Panc1 (cell line): ENCODE measurements at regions not wholly inside any gene's neighbourhood (a gene's known extent, or its start where the extent isn't known, plus 50 kb on each side); places are given as distances from the start of the nearest gene placed in this dataset.

Source experiments
- ATAC-seq: fragments of 200-7000 bp; cut with Tn5 transposase; 2 replicates; pipeline ENCODE4 v1.9.1; 2020; ENCODE audit warnings: mild to moderate bottlenecking, moderate library complexity
- BruUV-seq: library from RNA; stranded (reverse); fragments of 400-500 nt; replicated peaks from 2 replicates; lab custom pipeline; 2021; lab: Mats Ljungman, UMichigan
- CTCF ChIA-PET: fragments of 300-600 bp; sonication (Branson Sonifier 250); formaldehyde crosslinking; loops from one replicate; lab custom pipeline; 2022; ENCODE audit warnings: antibody characterized with exemption; lab: Charles Lee
- POLR2A ChIA-PET: fragments of 300-600 bp; sonication (Branson Sonifier 250); formaldehyde crosslinking; loops from one replicate; lab custom pipeline; 2022; ENCODE audit warnings: antibody characterized with exemption; lab: Charles Lee
- DNase-seq: peaks from one replicate; pipeline ENCODE4 v3.0.0-alpha.2; 2010; ENCODE audit warnings: low read depth, low spot score
- H3K27ac ChIP-seq: 2 replicates; pipeline ENCODE4 v1.5.1; 2011; ENCODE audit warnings: mild to moderate bottlenecking, low read length, inconsistent platforms
- H3K27me3 ChIP-seq: fragments of 200-500 bp; sonication (Bioruptor generic); 2 replicates; pipeline ENCODE4 v1.6.0; 2014; ENCODE audit warnings: low read length, inconsistent platforms; ENCODE audit not compliant: control insufficient read depth, insufficient read depth
- H3K36me3 ChIP-seq: fragments of 200-500 bp; sonication (Bioruptor generic); 2 replicates; pipeline ENCODE4 v1.5.1; 2014; ENCODE audit warnings: inconsistent platforms, mild to moderate bottlenecking, low read length, moderate library complexity; ENCODE audit not compliant: control insufficient read depth, insufficient read depth
- H3K4me1 ChIP-seq: 2 replicates; pipeline ENCODE4 v1.5.1; 2011; ENCODE audit warnings: inconsistent platforms, mild to moderate bottlenecking, low read length, moderate library complexity; ENCODE audit not compliant: control insufficient read depth, insufficient read depth
- H3K4me3 ChIP-seq, 2 experiments: 2 replicates each; pipeline ENCODE4 v1.5.1; 2011 to 2012; ENCODE audit warnings: low read depth in 2 of 2, low read length in 2 of 2, mild to moderate bottlenecking in 2 of 2, inconsistent platforms in 1 of 2, moderate library complexity in 1 of 2
- H3K9me3 ChIP-seq: fragments of 200-500 bp; sonication (Bioruptor generic); 2 replicates; pipeline ENCODE4 v1.5.1; 2014; ENCODE audit warnings: low read depth, mild to moderate bottlenecking, inconsistent platforms, low read length, moderate library complexity; ENCODE audit not compliant: control insufficient read depth, insufficient read depth
- POLR2AphosphoS5 ChIP-seq: IDR thresholded peaks from 2 replicates; pipeline ENCODE4 v1.6.1; 2012; ENCODE audit warnings: mild to moderate bottlenecking, low read depth, low read length, moderate library complexity
- SIN3A ChIP-seq: IDR thresholded peaks from 2 replicates; pipeline ENCODE4 v1.6.1; 2012; ENCODE audit warnings: low read depth, mild to moderate bottlenecking, low read length, moderate library complexity, borderline replicate concordance; ENCODE audit not compliant: insufficient read depth
- TCF7L2 ChIP-seq: IDR thresholded peaks from 2 replicates; pipeline ENCODE4 v1.6.1; 2011; ENCODE audit warnings: mild to moderate bottlenecking, low read depth, low read length, inconsistent platforms
- in situ Hi-C: cut with HindIII; loops from 2 replicates; pipeline ENCODE4 v1.10.0; 2016; ENCODE audit warnings: low sequenced_read_pairs, low pct_unique_long_range_greater_than_20kb
- intact Hi-C: fragments of 100-400 bp; cut with micrococcal nuclease; formaldehyde crosslinking; loops from one replicate; pipeline ENCODE4 v1.10.0; 2022; ENCODE audit not compliant: unreplicated experiment
- TF ChIP-seq, protein P1 (sequence below): fragments of 450-650 bp; IDR thresholded peaks from 2 replicates; pipeline ENCODE4 v1.5.1; 2017; ENCODE audit warnings: mild to moderate bottlenecking
- TF ChIP-seq, protein P2 (sequence below), 2 experiments: IDR thresholded peaks; 2 replicates each; pipeline ENCODE4 v1.6.1; 2011 to 2012; ENCODE audit warnings: low read depth in 2 of 2, control low read depth in 1 of 2, low read length in 1 of 2, mild to moderate bottlenecking in 1 of 2, moderate library complexity in 1 of 2; ENCODE audit not compliant: insufficient read depth in 1 of 2

DNA sequence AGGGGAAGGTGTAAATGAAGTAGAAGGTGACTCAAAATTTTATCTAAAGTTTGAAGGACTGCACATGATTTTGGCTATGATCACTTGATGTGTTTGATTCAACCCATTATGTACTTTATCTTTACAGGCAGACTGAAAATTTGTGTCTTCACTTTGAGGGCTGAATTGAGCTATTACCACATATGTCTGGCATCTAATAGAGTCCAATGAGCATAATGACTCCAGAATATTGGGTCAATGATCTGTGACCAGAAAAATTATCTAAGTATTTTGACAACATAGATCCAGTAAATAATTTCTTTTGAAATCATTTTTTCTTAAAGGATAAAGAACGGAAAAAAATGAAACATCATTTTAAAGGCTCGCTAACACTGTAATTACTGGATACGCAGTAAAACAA lies 2810.0 kb downstream of the PCDH9 start:
- Histone ChIP-seq H3K36me3 (no peaks in the 10 kb centered on the region), H3K27ac (no peak overlapping the region), H3K9me3 (no peaks in the 10 kb centered on the region), H3K27me3 (no peaks in the 10 kb centered on the region), H3K4me3 (no peak overlapping the region), H3K4me1 (no peaks in the 10 kb centered on the region; the same call in 1 of the 2 replicates)
- ATAC-seq (no peak), DNase-seq (no peak)
- ChIA-PET POLR2A (no interaction called here), CTCF (no interaction called here)
- no peak for TF ChIP-seq TCF7L2
- TF ChIP-seq, protein P1, sequence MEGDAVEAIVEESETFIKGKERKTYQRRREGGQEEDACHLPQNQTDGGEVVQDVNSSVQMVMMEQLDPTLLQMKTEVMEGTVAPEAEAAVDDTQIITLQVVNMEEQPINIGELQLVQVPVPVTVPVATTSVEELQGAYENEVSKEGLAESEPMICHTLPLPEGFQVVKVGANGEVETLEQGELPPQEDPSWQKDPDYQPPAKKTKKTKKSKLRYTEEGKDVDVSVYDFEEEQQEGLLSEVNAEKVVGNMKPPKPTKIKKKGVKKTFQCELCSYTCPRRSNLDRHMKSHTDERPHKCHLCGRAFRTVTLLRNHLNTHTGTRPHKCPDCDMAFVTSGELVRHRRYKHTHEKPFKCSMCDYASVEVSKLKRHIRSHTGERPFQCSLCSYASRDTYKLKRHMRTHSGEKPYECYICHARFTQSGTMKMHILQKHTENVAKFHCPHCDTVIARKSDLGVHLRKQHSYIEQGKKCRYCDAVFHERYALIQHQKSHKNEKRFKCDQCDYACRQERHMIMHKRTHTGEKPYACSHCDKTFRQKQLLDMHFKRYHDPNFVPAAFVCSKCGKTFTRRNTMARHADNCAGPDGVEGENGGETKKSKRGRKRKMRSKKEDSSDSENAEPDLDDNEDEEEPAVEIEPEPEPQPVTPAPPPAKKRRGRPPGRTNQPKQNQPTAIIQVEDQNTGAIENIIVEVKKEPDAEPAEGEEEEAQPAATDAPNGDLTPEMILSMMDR = no peak
- TF ChIP-seq SIN3A = no peak
- no peak for TF ChIP-seq POLR2AphosphoS5
- TF ChIP-seq, protein P2, sequence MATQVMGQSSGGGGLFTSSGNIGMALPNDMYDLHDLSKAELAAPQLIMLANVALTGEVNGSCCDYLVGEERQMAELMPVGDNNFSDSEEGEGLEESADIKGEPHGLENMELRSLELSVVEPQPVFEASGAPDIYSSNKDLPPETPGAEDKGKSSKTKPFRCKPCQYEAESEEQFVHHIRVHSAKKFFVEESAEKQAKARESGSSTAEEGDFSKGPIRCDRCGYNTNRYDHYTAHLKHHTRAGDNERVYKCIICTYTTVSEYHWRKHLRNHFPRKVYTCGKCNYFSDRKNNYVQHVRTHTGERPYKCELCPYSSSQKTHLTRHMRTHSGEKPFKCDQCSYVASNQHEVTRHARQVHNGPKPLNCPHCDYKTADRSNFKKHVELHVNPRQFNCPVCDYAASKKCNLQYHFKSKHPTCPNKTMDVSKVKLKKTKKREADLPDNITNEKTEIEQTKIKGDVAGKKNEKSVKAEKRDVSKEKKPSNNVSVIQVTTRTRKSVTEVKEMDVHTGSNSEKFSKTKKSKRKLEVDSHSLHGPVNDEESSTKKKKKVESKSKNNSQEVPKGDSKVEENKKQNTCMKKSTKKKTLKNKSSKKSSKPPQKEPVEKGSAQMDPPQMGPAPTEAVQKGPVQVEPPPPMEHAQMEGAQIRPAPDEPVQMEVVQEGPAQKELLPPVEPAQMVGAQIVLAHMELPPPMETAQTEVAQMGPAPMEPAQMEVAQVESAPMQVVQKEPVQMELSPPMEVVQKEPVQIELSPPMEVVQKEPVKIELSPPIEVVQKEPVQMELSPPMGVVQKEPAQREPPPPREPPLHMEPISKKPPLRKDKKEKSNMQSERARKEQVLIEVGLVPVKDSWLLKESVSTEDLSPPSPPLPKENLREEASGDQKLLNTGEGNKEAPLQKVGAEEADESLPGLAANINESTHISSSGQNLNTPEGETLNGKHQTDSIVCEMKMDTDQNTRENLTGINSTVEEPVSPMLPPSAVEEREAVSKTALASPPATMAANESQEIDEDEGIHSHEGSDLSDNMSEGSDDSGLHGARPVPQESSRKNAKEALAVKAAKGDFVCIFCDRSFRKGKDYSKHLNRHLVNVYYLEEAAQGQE (IDR thresholded peaks at IDR 0.05; ENCODE audit: insufficient read depth in 1 of 2, low read depth in 2 of 2, low read length in 1 of 2) = no peak
- no TSS peak for BruUV-seq
- intact Hi-C loops = no loop called here
- in situ Hi-C loops = no loop called here

DNA sequence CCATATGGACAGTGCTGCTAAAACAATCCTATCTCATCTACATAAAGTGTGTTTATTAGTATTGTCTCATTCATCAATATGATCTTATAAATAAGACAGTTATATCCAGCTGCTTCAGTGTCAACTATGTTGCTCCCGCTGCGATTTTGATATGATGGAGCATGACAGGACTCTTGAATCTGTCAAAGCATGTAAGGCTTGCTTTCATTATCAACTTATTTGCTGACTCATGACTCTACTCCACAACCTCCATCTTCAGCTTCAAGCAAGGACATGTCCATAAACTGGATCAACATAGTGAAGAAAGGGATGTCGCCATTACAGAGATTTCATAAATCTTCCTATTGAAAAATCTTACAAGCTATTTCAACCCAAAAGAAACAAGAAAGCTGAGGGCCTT lies 2812.6 kb downstream of the PCDH9 start:
- intact Hi-C loops = no loop called here
- ATAC-seq (no peak), DNase-seq (no peak)
- Histone ChIP-seq H3K27ac (no peak overlapping the region), H3K36me3 (no peaks in the 10 kb centered on the region), H3K27me3 (no peaks in the 10 kb centered on the region), H3K4me3 (no peak overlapping the region), H3K9me3 (no peaks in the 10 kb centered on the region), H3K4me1 (no peaks in the 10 kb centered on the region; the same call in 1 of the 2 replicates)
- no TSS peak for BruUV-seq
- TF ChIP-seq, protein P2 (IDR thresholded peaks at IDR 0.05; ENCODE audit: insufficient read depth in 1 of 2, low read depth in 2 of 2, low read length in 1 of 2) = no peak
- TF ChIP-seq, protein P1 = no peak
- TF ChIP-seq POLR2AphosphoS5 = no peak
- TF ChIP-seq TCF7L2 = no peak
- no peak for TF ChIP-seq SIN3A
- in situ Hi-C loops = no loop called here
- POLR2A ChIA-PET = no interaction called here
- CTCF ChIA-PET = no interaction called here
